Heart left ventricle (tissue), 16 donors: ENCODE measurements at regions not wholly inside any gene's neighbourhood (a gene's known extent, or its start where the extent isn't known, plus 50 kb on each side); places are given as distances from the start of the nearest gene placed in this dataset.

ENCODE experiments used
- ATAC-seq, 4 donors: fragments of 200-7000 bp; cut with Tn5 transposase; one replicate each; pipeline ENCODE4 v1.9.1; 2020 to 2022; ENCODE audit warnings: moderate library complexity in 4 of 4, mild to moderate bottlenecking in 3 of 4, moderate number of reproducible peaks in 1 of 4
- DNase-seq, 5 donors: peaks; one replicate each; pipeline ENCODE4 v3.0.0-alpha.2; 2020
- H3K27ac ChIP-seq, 12 donors: fragments of 200-600 bp; sonication (generic) in 4 of 12; one replicate each; pipeline versions ENCODE4 v1.5.0 to v1.8.0; 2016 to 2022; ENCODE audit warnings: mild to moderate bottlenecking in 2 of 12
- H3K27me3 ChIP-seq, 9 donors: fragments of 200-600 bp; sonication (generic) in 2 of 9; one replicate each; pipeline versions ENCODE4 v1.5.1 to v1.8.0; 2016 to 2022; ENCODE audit warnings: mild to moderate bottlenecking in 3 of 9
- H3K36me3 ChIP-seq, 9 donors: fragments of 200-600 bp; sonication (generic) in 2 of 9; one replicate each; pipeline versions ENCODE4 v1.5.0 to v1.8.0; 2018 to 2022; ENCODE audit warnings: mild to moderate bottlenecking in 2 of 9
- H3K4me1 ChIP-seq, 12 donors: fragments of 200-600 bp; sonication (generic) in 4 of 12; one replicate each; pipeline versions ENCODE4 v1.5.0 to v1.8.0; 2016 to 2022; ENCODE audit warnings: mild to moderate bottlenecking in 3 of 12
- H3K4me3 ChIP-seq, 12 donors: fragments of 200-600 bp; sonication (generic) in 4 of 12; one replicate each; pipeline versions ENCODE4 v1.5.0 to v1.8.0; 2017 to 2022; ENCODE audit warnings: mild to moderate bottlenecking in 9 of 12, moderate library complexity in 4 of 12
- H3K9me3 ChIP-seq, 12 donors: fragments of 200-600 bp; sonication (generic) in 4 of 12; one replicate each; pipeline versions ENCODE4 v1.5.0 to v1.8.0; 2016 to 2022; ENCODE audit warnings: mild to moderate bottlenecking in 1 of 12
- CTCF ChIP-seq, 12 donors: fragments of 200-600 bp; sonication (generic) in 4 of 12; IDR thresholded peaks; one replicate each; pipeline versions ENCODE4 v1.5.0 to v1.8.0; 2018 to 2022; ENCODE audit warnings: antibody characterized with exemption in 12 of 12, mild to moderate bottlenecking in 5 of 12
- POLR2A ChIP-seq, 2 donors: fragments of 450-650 bp; IDR thresholded peaks; one replicate each; pipeline ENCODE4 v1.6.1; 2017; ENCODE audit warnings: antibody characterized with exemption in 2 of 2, mild to moderate bottlenecking in 2 of 2, moderate library complexity in 2 of 2
- WGBS, 4 donors: extraction: QIAGEN DNeasy Blood & Tissue Kit in 2 of 4; methylation state at CpG; one replicate each; pipeline versions ENCODE4 v1.1.5 to v1.1.7; 2013 to 2018; 5-methylcytosine and 5-hydroxymethylcytosine counted together
- intact Hi-C, 10 donors: fragments of 100-400 bp; cut with DNase I; formaldehyde crosslinking; loops; one replicate each; pipeline versions ENCODE4 v1.11.1 to v1.14.2; 2022
- donor health status: ischemic (EF 13 %, LVEDD 7.1; RV severe dilation, severe dysfunction).
- donor health status: healthy with polysubstance abuse.
- donor health status: DM: no; HTN: yes; CAD: no.
- donor health status: DM: no; HTN: no; CAD: no.
- donor health status: ischemic (EF 25% LVEDD 6.9; RV normal size, moderate dysfunction).
- donor health status: ischemic (EF 25% LVEDD 5.7; RV mildly dilated, moderate dysfunction).
- donor health status: healthy.
- donor health status: DM: yes; HTN: yes; CAD: no.
- donor health status: ischemic (EF 35%, LVEDD 5.7; RV mildly dilated, moderate dysfunction).
- donor health status: nonischemic (EF 11% LVEDD 7.7; RV severe dilation, severe dysfunction).
- donor health status: DM: yes; HTN: yes; CAD: no.
- donor health status: PGD.
- donor health status: ischemic (EF 29% LVEDD 5.4; RV normal size, mild dysfunction).
- donor health status: nonischemic (EF 23%, LVEDD 6.1; RV moderate dilation, normal function).

GRCh38 chr11:90737444-90738050 lies 514.7 kb upstream of the CHORDC1 start:
- no peak overlapping the region for H3K4me3 ChIP-seq
- no peaks in the 10 kb centered on the region for H3K27me3 ChIP-seq
- H3K36me3 ChIP-seq, result no peaks in the 10 kb centered on the region
- no peak for DNase-seq
- 15 to 23% (median 19%) methylated on average over 1 of the region's 1 CpG for WGBS, 4 donors
- ATAC-seq, result no peak
- no peak overlapping the region for H3K27ac ChIP-seq
- H3K4me1 ChIP-seq, result no peaks in the 10 kb centered on the region
- no peaks in the 10 kb centered on the region for H3K9me3 ChIP-seq
- no peak for TF ChIP-seq POLR2A (IDR thresholded peaks at IDR 0.05)
- TF ChIP-seq CTCF (IDR thresholded peaks at IDR 0.05), result no peak
- intact Hi-C loops, result no loop called here

GRCh38 chr11:90732486-90732885 lies 509.6 kb upstream of the CHORDC1 start:
- peaks cover 0 to 9% (median 0%) of the 10 kb centered on the region in 12 donors for H3K9me3 ChIP-seq
- H3K4me3 ChIP-seq, result no peak overlapping the region
- H3K36me3 ChIP-seq, result no peaks in the 10 kb centered on the region
- H3K27me3 ChIP-seq, result no peaks in the 10 kb centered on the region
- TF ChIP-seq POLR2A (IDR thresholded peaks at IDR 0.05) (no peak), CTCF (IDR thresholded peaks at IDR 0.05) (no peak)
- H3K4me1 ChIP-seq, result no peaks in the 10 kb centered on the region
- 82 to 91% (median 85%) methylated on average over 2 of the region's 2 CpGs for WGBS, 4 donors
- intact Hi-C loops, result no loop called here
- ATAC-seq (no peak), DNase-seq (no peak)
- no peak overlapping the region for H3K27ac ChIP-seq

- H3K36me3 ChIP-seq, result no peaks in the 10 kb centered on the region
- no peaks in the 10 kb centered on the region for H3K27me3 ChIP-seq
- WGBS, 4 donors, result 88 to 96% (median 94%) methylated on average over 3 of the region's 3 CpGs
- peaks cover 0 to 8% (median 0%) of the 10 kb centered on the region in 12 donors for H3K9me3 ChIP-seq
- TF ChIP-seq POLR2A (IDR thresholded peaks at IDR 0.05), result no peak
- no peak for TF ChIP-seq CTCF (IDR thresholded peaks at IDR 0.05)
- no peak for ATAC-seq
- no peaks in the 10 kb centered on the region for H3K4me1 ChIP-seq
- intact Hi-C loops, result no loop called here
- DNase-seq, result no peak
- no peak overlapping the region for H3K4me3 ChIP-seq
- H3K27ac ChIP-seq, result no peak overlapping the region
Measured at GRCh38 chr11:90723475-90723874, 500.6 kb upstream of the CHORDC1 start.

GRCh38 chr11:90722552-90723190 lies 499.8 kb upstream of the CHORDC1 start:
- no peak for DNase-seq
- Histone ChIP-seq H3K36me3 (no peaks in the 10 kb centered on the region), H3K4me1 (no peaks in the 10 kb centered on the region), H3K9me3 (peaks cover 0 to 8% (median 0%) of the 10 kb centered on the region in 12 donors), H3K27ac (no peak overlapping the region), H3K4me3 (no peak overlapping the region), H3K27me3 (no peaks in the 10 kb centered on the region)
- WGBS, 4 donors, result 63 to 71% (median 69%) methylated on average over 3 of the region's 3 CpGs
- TF ChIP-seq CTCF (IDR thresholded peaks at IDR 0.05) (no peak), POLR2A (IDR thresholded peaks at IDR 0.05) (no peak)
- intact Hi-C loops, result no loop called here
- no peak for ATAC-seq
